Psoas muscle (tissue), 7 donors: ENCODE measurements at regions not wholly inside any gene's neighbourhood (a gene's known extent, or its start where the extent isn't known, plus 50 kb on each side); places are given as distances from the start of the nearest gene placed in this dataset.
"Not testable (repeated sequence)": the region's sequence is repeated elsewhere in the genome, so short reads cannot be mapped to it uniquely, and the experiment has no call there.

Experiments
- ATAC-seq, 4 donors: fragments of 200-7000 bp; cut with Tn5 transposase; one replicate each; pipeline ENCODE4 v1.9.1; 2020; ENCODE audit warnings: moderate library complexity in 3 of 4, mild to moderate bottlenecking in 2 of 4
- DNase-seq, 2 donors: peaks; one replicate each; pipeline ENCODE4 v3.0.0-alpha.2; 2020
- H3K27ac ChIP-seq: fragments of 200-600 bp; one replicate; pipeline ENCODE4 v1.8.0; 2022
- H3K27me3 ChIP-seq, 3 donors: fragments of 200-600 bp in 1 of 3; one replicate each; pipeline versions ENCODE4 v1.6.1 to v1.8.0; 2013 to 2022; ENCODE audit warnings: low read length in 2 of 3, mild to moderate bottlenecking in 2 of 3, moderate library complexity in 1 of 3; ENCODE audit not compliant: insufficient read depth in 3 of 3
- H3K36me3 ChIP-seq, 2 donors: fragments of 200-600 bp in 1 of 2; one replicate each; pipeline versions ENCODE4 v1.6.1 to v1.8.0; 2013 to 2022; ENCODE audit warnings: low read depth in 1 of 2, mild to moderate bottlenecking in 1 of 2, moderate library complexity in 1 of 2; ENCODE audit not compliant: insufficient read depth in 1 of 2
- H3K4me1 ChIP-seq: fragments of 200-600 bp; one replicate; pipeline ENCODE4 v1.8.0; 2022
- H3K4me3 ChIP-seq: fragments of 200-600 bp; one replicate; pipeline ENCODE4 v1.8.0; 2022; ENCODE audit warnings: mild to moderate bottlenecking
- H3K9me3 ChIP-seq: fragments of 200-600 bp; one replicate; pipeline ENCODE4 v1.8.0; 2022
- WGBS, 3 donors: extraction: QIAGEN DNeasy Blood & Tissue Kit; methylation state at CpG; one replicate each; pipeline versions ENCODE4 v1.1.6 to v1.1.7; 2013; 5-methylcytosine and 5-hydroxymethylcytosine counted together
- intact Hi-C, 2 donors: fragments of 100-400 bp; cut with DNase I; formaldehyde crosslinking; loops; one replicate each; pipeline versions ENCODE4 v1.11.0 to v1.14.2; 2022
- TF ChIP-seq, protein P1 (sequence below): fragments of 200-600 bp; IDR thresholded peaks from one replicate; pipeline ENCODE4 v1.8.0; 2022; ENCODE audit warnings: antibody characterized with exemption
- donor health status: healthy with polysubstance abuse.
- donor health status: DM: no; HTN: no; CAD: no; lungs with moderate emphysema.
- donor health status: Bipolar disorder and iron deficiency.
- donor health status: healthy.
- donor health status: DM: yes; HTN: yes; CAD: no.
- donor health status: DM: no; HTN: no; CAD: no.
- donor health status: DM: yes; HTN: yes; CAD: no.

GRCh38 chr2:13353083-13353482 lies 636.3 kb downstream of the TRIB2 start:
- Histone ChIP-seq H3K4me3 (no peak overlapping the region), H3K36me3 (no peaks in the 10 kb centered on the region), H3K27me3 (no peaks in the 10 kb centered on the region), H3K9me3 (no peaks in the 10 kb centered on the region), H3K27ac (no peak overlapping the region), H3K4me1 (no peaks in the 10 kb centered on the region)
- intact Hi-C loops = no loop called here
- ATAC-seq (no peak), DNase-seq (no peak)
- TF ChIP-seq, protein P1, sequence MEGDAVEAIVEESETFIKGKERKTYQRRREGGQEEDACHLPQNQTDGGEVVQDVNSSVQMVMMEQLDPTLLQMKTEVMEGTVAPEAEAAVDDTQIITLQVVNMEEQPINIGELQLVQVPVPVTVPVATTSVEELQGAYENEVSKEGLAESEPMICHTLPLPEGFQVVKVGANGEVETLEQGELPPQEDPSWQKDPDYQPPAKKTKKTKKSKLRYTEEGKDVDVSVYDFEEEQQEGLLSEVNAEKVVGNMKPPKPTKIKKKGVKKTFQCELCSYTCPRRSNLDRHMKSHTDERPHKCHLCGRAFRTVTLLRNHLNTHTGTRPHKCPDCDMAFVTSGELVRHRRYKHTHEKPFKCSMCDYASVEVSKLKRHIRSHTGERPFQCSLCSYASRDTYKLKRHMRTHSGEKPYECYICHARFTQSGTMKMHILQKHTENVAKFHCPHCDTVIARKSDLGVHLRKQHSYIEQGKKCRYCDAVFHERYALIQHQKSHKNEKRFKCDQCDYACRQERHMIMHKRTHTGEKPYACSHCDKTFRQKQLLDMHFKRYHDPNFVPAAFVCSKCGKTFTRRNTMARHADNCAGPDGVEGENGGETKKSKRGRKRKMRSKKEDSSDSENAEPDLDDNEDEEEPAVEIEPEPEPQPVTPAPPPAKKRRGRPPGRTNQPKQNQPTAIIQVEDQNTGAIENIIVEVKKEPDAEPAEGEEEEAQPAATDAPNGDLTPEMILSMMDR = no peak

DNA sequence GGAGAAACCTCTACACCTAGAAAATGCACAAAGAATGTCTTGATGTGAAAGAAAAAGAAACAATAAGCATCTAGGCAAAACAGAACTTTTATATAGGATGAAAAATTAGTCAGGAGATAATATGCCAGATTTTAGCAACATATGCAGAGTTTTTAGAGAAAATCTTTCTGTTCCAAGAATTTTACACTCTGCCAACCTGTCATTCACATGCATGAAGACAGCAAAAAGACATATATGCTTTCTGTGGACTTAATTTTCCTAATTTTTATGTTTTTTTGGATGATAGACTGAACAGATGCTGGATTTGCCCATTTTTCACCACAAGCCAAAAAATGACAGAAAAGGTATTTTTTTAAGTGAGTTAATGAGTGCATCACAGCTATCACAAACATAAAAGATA lies 637.3 kb downstream of the TRIB2 start:
- Histone ChIP-seq H3K27ac (no peak overlapping the region), H3K27me3 (no peaks in the 10 kb centered on the region), H3K4me1 (no peaks in the 10 kb centered on the region), H3K9me3 (no peaks in the 10 kb centered on the region), H3K4me3 (no peak overlapping the region), H3K36me3 (no peaks in the 10 kb centered on the region)
- DNase-seq = no peak
- TF ChIP-seq, protein P1 = no peak
- intact Hi-C loops = no loop called here
- ATAC-seq = no peak

DNA sequence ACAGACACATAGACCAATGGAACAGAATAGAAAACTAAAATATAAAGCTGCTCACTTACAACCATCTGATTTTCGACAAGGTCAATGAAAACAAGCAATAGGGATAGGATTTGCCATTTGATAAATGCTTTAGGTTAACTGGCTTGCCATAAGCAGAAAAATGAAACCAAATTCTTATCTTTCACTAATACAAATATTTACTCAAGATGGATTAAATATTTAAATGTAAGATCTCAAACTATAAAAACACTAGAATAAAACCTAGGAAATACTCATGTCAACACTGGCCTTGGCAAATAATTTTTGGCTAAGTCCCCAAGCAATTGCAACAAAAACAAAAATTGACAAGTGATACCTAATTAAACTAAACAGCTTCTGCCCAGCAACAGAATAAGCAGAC lies 665.2 kb downstream of the TRIB2 start:
- DNase-seq, H3K9me3 ChIP-seq, intact Hi-C loops, H3K4me3 ChIP-seq, ATAC-seq, H3K4me1 ChIP-seq, H3K27me3 ChIP-seq, H3K36me3 ChIP-seq, H3K27ac ChIP-seq: not testable (repeated sequence)
- WGBS, 3 donors = 38 to 63% (median 41%) methylated on average over 1 of the region's 1 CpG

- H3K4me3 ChIP-seq, H3K27ac ChIP-seq, H3K36me3 ChIP-seq, intact Hi-C loops, DNase-seq, ATAC-seq, H3K4me1 ChIP-seq, H3K27me3 ChIP-seq, H3K9me3 ChIP-seq: not testable (repeated sequence)
- WGBS, 3 donors = 86 to 92% (median 86%) methylated on average over 5 of the region's 5 CpGs
Observed at GRCh38 chr2:13389172-13389571, 672.4 kb downstream of the TRIB2 start.

- ATAC-seq (no peak), DNase-seq (no peak)
- Histone ChIP-seq H3K4me1 (no peaks in the 10 kb centered on the region), H3K36me3 (no peaks in the 10 kb centered on the region), H3K4me3 (no peak overlapping the region), H3K9me3 (no peaks in the 10 kb centered on the region), H3K27ac (no peak overlapping the region), H3K27me3 (no peaks in the 10 kb centered on the region)
- TF ChIP-seq, protein P1 = no peak
- intact Hi-C loops = no loop called here
Observed at GRCh38 chr2:13390676-13391075, 673.9 kb downstream of the TRIB2 start.

DNA sequence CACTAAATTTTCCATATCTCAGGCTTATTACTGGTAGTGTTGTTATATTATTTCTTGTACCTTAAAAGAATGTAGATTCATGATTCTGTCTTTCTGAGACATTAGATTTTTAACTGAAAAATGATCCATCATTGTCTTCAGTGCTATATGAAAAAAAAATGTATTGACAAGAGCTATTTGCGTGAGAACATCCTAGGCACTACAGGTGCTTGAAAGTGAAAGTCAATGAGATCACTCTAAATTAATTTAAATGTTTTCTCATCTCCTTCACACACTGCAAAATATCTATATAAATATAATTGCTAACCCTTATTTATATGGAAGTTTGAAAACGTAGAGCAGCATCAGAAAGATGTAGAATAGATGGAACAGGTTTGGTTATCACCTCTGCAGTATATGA lies 684.6 kb downstream of the TRIB2 start:
- no peaks in the 10 kb centered on the region for H3K4me1 ChIP-seq
- H3K27ac ChIP-seq = no peak overlapping the region
- ATAC-seq (no peak), DNase-seq (no peak)
- H3K4me3 ChIP-seq = no peak overlapping the region
- TF ChIP-seq, protein P1 = no peak
- no peaks in the 10 kb centered on the region for H3K9me3 ChIP-seq
- H3K27me3 ChIP-seq = no peaks in the 10 kb centered on the region
- 68 to 78% (median 71%) methylated on average over 2 of the region's 2 CpGs for WGBS, 3 donors
- no peaks in the 10 kb centered on the region for H3K36me3 ChIP-seq
- intact Hi-C loops = no loop called here
